AG09319 (cell line): ENCODE measurements at regions not wholly inside any gene's neighbourhood (a gene's known extent, or its start where the extent isn't known, plus 50 kb on each side); places are given as distances from the start of the nearest gene placed in this dataset.

Experiments used
- DNase-seq: peaks from one replicate; pipeline ENCODE4 v3.0.0-alpha.2; 2010; ENCODE audit warnings: low read depth; ENCODE audit errors: extremely low read depth
- CTCF ChIP-seq: IDR thresholded peaks from 2 replicates; pipeline ENCODE4 v1.5.1; 2011; ENCODE audit warnings: low read depth, mild to moderate bottlenecking, inconsistent platforms, low read length, moderate library complexity

DNA sequence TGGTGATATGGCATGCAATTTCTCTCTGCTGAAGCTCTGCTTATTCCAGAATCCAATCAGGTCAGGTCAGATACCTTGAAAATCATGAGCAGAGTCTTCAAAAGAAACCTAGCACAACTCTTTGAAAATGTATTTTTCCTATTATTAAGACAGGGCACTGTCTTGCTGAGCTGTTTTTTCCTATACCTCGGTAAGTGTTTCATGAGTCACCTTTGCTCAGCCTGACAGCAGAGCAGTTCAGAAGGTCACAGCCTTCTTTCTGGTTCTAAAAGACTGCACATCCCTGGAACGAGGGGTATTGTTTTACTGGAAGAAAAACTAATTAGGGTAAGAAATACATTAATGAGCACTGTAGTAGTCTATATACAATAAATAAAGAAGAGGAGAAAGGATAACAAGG, 422.0 kb downstream of the SOX2 start:
- no peak for DNase-seq

GRCh38 chr3:182135056-182135455, 423.3 kb downstream of the SOX2 start:
- TF ChIP-seq CTCF: no peak

More for the DNA sequence above, 422.0 kb downstream of the SOX2 start:
- TF ChIP-seq CTCF: no peak

DNA sequence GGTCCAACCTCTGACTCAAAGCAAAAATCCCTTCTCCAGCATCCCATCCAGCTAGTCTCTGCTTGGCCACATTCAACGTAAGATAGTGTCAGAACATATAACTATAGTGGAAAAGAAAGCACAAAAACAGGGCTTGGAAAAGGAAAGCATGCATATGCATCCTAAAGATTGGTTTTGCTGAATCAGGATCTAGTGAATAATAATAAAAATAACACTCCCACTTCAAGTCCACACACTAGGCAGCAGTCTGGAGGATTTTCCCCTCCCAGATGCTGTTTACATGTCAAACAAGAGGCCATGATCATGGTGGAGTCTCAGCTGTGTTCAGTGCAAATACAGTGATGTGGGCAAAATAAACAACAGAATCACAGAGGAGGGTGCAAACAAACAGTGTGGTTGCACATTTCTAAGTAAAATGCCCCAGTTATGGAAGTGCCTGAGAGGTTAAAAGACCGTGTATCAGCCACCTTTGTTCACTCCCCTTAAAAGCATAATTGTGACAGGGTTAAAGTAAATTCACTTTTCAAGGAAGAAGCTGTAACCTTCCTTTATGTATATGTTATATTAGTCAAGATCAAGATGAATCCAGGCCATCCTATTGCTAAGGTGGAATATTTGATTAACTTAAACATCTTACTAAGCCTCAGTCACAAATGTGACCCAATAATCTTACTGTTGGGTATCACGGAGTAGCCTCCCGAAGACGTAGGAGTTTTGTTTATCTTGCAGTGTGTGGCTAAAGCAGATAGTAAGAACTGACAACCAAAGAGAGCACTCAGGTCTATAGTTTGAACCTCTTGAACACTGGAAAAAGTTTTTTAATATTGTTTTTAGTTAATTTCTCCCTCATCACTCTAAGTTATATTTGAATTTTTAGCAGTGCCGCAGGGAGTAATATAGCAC, 424.5 kb downstream of the SOX2 start:
- TF ChIP-seq CTCF: no peak
- DNase-seq: no peak

More at GRCh38 chr3:182135056-182135455, 423.3 kb downstream of the SOX2 start:
- DNase-seq: no peak

DNA sequence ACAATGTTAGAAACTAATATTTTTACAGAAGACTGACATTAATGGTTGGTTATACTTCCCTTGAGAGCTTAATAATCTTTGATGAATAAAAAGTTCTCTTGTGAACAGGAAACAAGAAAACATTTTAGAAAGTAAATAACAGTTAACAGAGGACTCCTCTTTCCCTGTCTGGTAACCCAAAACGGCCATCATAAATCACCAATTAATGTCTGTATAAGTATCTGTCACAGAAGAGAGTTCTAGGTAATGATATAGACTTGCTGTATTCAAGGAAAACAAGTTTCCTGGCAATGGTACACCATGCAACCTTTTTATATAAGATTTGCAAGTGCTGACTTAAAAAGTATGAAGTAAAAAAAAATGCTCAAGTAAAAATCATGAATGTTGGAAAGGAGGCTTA, 426.7 kb downstream of the SOX2 start:
- no peak for DNase-seq
- TF ChIP-seq CTCF: no peak

DNA sequence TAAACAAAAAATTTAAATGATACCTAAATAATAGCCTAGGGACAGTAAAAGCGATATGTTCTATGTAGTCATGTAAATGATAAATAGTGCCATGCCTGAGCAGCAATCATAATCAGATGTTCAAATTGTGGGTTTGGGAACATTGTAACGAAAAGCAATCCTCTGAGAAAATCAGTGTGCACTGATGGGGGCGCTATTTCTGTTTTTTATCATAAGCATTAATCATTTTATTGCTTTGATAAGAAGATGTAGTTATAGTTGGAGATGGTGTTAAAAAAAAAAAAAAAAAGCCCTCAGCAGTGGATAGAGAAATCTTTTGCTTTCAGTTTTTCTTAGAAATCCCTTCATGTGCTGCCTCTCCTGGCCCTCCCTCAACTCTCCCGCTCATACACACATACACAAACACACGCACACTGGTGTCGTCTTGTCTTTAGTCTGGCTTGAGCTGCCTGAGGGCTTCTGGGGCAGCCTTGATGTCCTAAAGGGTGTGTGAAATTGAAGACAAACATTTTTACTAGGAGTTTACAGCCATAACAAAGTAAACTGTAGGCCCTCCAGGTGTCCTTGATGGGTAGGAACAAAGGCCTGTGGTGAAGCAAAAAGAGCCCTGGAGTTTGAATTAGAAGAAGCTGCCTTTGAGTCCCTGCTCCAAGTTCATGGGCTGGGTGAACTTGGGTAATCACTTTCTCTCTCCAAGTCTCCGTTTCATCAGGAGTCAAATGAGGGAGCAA, 428.1 kb downstream of the SOX2 start:
- TF ChIP-seq CTCF: no peak
- DNase-seq: no peak

DNA sequence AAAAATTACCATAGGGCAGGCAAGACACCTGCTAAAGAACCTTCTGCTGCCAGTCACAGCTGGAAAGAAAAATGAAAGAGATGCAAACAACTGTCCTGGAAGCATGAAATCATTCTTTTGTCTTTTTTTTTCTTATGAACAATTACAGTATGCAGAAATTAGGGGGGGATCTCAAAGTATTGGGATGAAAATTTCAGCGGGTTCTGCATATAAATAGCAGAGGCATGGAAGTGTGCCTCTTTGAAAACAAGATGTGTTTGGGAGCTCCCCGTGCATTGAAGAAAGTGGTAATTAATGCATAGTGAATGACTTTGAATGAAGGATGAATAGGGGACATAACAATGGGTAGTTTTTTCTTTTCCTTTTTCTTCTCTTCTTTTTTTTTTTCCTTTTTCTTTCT, 431.2 kb downstream of the SOX2 start:
- TF ChIP-seq CTCF: no peak
- DNase-seq: no peak

DNA sequence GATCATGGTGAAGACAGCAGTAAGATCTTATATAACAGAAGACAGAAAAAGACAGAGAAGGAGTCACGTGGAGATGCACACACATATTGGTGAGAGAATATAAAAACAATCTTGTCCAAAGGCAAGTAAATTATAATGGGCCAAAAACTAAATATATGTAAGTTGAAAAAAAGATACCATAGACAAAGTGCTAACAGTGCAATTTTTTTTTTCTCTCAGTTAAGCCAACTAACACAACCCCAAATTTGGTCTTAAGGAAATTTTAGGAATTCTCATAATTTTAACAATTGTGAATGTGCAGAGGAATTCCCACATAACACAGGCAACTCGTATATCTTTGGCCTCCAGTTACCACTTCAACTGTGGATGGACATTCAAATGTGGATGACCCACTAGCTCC, 432.2 kb downstream of the SOX2 start:
- no peak for TF ChIP-seq CTCF
- no peak for DNase-seq
